Inflammatory macrophage (primary cell): ENCODE measurements at regions not wholly inside any gene's neighbourhood (a gene's known extent, or its start where the extent isn't known, plus 50 kb on each side); places are given as distances from the start of the nearest gene placed in this dataset.
A peak's percentile ranks its signal among the peaks of the same experiment; 100 is the strongest.
"Not testable (repeated sequence)": the region's sequence is repeated elsewhere in the genome, so short reads cannot be mapped to it uniquely, and the experiment has no call there.

Experiments used
- DNase-seq, 2 donors: peaks; one replicate each; pipeline ENCODE4 v3.0.0-alpha.2; 2020 to 2022

DNA sequence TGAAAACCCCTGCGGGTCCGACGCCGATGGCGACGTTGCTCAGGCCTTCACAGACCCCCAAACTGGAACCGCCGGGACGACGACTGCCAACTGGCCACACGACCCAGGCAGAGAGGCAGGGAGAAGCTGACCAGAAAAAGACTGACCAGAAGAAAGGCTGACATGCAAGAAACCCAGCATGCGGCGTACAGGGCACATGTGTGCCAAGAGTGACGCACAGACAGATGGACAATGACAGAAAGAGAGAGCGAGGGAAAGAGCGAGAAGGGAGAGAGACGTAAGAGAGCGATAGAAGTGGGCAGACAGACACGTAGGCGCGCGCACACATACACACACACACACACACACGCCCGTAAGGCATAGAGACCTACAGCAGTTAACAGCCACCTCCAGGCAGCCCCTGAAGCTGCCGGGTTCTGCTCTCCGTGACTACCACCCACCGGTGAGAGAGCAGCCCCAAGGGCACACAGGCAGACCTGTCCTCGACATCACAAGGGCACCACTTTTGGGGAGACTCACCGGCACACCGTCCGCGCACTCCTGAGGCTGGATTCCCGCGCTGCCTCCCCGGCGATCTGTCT is 67.2 kb upstream of the ZNF527 start:
- no peak for DNase-seq

DNA sequence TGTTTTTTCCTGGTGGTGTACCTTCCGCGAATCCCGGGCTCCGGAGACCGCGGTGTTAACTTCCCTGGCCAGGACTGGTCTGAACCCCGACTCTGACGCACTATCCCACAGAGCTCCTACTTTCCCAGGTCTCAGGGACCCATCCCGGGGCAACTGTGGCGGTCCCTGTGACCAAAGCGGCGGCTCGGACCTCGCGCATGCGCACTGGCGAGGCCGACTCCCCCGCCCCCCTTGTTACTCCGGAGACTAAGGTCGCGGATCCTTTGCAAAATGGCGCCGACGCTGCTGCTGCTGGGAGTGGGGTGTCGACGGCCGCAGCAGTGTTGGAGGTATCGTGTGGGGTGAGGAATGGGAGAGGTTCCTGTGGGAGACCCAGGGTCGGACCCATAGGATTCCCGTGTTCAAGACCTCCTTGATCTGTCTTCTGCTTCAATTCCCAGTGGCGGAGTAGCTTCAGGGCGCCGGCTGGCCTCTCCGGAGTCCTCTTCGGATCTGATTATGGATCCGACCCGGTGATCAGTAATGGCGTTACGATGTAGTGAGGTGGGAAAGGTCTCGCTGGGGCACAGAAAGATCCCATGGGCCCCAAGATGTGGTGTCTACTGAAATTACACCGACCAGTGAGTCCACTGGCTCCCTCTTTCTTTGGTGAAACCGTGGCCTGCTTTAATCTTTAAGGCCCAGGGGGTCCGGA is 66.6 kb upstream of the ZNF527 start:
- DNase-seq: no peak

DNA sequence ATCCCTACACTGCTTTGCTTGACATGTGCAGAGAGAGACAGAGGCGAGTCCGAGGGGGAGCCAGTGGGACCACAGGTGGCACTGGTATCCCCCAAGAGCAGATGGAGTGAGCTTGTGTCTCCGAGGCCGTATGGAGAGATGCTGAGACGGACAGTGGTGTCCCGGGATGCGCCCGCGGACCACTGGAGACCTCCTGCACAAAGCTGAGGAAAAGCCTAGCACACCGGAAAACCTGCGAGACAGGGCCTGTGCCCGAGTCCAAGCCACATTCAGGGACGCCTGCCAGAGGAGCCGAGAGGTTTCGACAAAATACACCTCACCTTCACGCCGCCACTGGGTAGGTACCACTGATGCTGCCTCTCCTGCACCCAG is 66.0 kb upstream of the ZNF527 start:
- no peak for DNase-seq

DNA sequence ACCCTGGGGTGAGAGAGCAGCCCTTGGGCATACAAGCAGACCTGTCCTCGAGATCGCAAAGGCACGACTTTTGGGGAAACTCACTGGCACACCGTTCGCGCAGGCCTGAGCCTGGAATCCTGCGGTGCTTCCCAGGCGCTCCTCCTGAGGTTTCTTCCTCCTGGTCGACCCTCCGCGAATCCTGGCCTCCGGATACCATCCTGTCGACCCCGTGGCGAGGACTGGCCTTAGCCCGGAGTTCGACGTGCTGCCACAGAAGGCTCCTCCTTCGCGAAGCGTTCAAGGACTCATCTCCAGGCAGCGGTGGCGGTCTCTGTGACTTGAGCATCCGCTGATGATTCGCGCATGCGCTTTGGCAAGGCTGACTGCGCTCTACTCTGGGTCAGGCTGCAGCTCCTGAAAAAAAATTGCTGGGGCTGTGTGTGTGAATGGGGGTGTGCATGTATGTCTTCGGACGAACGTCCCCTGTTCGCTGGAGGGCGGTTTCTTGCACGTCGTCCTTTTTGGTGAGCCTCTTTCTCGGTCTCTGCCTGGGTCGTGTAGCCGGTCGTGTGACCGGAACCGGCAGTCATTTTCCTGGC is 64.4 kb upstream of the ZNF527 start:
- DNase-seq: no peak

DNA sequence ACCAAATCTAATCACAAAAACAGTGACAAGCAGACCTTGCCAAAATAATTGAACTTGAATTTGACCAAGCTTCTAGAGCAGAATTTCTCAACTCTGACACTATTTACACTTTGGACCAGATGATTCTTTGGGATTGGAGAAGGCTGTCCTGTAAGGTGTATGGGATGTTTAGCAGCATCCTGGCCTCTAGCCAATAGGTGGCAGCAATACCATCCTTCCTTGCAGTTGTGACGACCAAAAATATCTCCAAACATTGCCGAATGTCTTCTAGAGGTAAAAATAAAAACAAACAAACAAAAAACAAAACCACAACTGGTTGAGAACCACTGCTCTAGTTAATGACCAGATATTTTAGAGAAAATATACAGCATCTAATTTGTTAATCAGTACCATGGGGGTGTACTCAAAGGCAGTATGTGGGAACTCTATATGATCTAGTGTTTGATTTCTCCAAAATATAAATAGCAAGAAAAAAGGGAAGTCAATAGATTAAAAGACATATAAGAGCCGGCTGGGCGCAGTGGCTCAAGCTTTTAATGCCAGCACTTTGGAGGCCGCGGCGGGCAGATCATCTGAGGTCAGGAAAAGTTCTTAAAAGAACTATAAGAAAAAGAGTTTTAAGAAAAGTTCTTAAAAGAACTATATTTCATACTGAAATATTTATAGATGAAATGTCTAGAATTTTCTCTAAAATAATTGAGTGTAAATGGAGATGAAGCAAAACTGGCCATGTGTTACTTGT is 60.9 kb upstream of the ZNF527 start:
- no peak for DNase-seq

DNA sequence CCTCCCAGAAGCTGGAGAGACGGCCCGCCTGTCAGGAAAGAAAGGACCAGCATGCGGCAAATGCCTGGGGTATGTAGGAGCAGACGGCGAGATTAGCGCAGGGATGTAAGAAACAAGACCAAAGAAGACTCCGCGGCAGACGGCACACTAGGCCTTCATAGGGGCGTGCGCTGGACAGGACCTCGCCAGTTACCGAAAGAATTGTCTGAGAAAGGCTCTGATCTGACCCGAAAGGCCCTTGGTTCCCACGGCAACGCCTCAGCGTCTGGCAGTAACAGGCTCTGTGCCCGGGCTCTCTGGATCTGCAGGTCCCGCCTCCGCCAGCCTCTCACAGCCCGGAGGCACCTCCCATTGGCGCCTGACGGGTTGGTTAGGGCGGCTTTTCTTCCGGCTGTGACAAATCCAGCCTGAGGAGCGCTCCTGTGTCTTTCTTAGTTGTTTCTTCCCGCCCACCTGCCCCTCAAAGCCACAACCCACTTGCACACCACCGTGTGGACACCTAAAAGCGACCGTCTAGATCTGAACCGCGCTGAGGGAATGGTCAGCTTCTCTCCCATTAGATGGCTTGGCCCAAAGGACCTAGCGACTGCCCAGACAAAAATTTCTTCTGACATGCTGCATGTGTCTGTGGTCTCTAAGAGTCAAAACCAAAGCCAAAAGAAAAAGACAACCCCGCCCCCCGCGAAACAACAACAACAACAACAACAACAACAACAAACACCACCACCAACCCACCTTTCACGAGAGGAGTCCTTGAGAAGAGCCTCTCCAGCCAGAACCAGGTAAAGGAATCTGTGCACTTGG is 58.2 kb upstream of the ZNF527 start:
- DNase-seq: peak; percentile 16 to 34

DNA sequence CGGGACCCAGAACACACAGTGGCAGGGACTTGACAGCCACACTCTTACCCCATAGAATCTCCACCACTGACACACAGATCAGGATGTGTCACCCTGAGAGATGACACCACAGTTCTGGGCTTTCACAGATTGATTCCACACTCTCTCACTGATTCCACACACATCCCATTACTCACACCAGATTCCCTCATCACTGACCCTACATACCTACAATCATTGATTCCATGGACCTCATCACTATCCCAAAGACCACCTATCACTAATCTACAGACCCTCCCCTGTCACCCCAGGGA is 57.6 kb upstream of the ZNF527 start:
- no peak for DNase-seq

DNA sequence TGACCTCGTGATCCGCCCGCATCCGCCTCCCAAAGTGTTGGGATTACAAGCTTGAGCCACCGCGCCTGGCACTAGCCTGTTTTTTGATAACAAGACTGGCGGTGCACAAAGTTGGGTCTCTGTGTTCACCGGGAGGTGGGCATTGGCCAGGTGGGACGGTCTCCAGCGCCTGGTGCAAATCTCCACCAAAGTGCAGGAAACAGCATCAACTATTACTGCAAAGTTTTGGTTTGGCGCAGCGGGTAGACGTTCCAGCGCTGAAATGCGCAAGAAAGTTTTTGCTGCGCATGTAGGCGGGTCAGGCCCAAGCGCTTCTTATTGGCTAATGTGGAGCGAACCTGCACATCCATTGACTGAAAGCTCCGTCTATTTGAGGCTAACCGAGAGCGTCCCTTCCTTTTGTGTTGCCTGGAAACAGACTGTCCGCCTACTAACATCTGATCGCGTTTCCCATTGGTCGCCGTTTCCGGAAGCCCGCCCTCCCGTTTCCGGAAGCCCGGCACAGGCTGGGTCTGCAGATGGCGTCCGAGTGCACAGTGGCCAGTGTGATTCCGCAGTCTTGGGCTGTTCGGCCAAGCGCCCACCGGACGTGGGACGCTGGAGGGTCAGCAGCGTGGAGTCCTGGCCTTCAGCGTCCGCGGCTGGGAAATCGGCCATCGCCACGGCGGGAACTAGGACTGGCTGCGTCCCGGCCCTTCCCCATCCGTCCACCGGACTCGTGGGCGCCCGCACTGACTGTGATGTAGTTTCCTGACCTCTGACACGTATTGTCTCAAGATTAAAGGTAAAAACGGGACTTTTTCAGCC is 53.3 kb upstream of the ZNF527 start:
- peak; percentile 98 for DNase-seq

DNA sequence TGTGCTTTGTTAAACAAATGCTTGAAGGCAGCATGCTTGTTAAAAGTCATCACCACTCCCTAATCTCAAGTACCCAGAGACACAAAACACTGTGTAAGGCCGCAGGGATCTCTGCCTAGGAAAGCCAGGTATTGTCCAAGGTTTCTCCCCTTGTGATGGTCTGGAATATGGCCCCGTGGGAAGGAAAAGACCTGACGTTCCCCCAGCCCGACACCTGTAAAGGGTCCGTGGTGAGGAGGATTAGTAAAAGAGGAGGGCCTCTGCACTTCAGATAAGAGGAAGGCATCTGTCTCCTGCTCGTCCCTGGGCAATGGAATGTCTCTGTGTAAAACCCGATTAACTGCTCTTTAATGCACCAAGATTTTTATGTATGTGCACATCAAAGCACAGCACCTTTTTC is 49.9 kb upstream of the ZNF527 start:
- DNase-seq: not testable (repeated sequence)
